ENCODE measurements at regions not wholly inside any gene's neighbourhood (a gene's known extent, or its start where the extent isn't known, plus 50 kb on each side); places are given as distances from the start of the nearest gene placed in this dataset.

GRCh38 chr1:31524186-31524901 is 52.0 kb upstream of the TINAGL1 start:
- H3K4me3 Mint-ChIP-seq (ENCODE audit: unreplicated experiment): no peak overlapping the region
- peaks cover 3% of the 10 kb centered on the region for H3K27me3 Mint-ChIP-seq (ENCODE audit: unreplicated experiment)
- no peak overlapping the region for H3K27ac Mint-ChIP-seq (ENCODE audit: unreplicated experiment)
- H3K36me3 Mint-ChIP-seq (ENCODE audit: low read depth, unreplicated experiment): peaks cover 5% of the 10 kb centered on the region
- DNase-seq (ENCODE audit: low spot score): no peak
- TF ChIP-seq, protein P1, sequence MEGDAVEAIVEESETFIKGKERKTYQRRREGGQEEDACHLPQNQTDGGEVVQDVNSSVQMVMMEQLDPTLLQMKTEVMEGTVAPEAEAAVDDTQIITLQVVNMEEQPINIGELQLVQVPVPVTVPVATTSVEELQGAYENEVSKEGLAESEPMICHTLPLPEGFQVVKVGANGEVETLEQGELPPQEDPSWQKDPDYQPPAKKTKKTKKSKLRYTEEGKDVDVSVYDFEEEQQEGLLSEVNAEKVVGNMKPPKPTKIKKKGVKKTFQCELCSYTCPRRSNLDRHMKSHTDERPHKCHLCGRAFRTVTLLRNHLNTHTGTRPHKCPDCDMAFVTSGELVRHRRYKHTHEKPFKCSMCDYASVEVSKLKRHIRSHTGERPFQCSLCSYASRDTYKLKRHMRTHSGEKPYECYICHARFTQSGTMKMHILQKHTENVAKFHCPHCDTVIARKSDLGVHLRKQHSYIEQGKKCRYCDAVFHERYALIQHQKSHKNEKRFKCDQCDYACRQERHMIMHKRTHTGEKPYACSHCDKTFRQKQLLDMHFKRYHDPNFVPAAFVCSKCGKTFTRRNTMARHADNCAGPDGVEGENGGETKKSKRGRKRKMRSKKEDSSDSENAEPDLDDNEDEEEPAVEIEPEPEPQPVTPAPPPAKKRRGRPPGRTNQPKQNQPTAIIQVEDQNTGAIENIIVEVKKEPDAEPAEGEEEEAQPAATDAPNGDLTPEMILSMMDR (IDR thresholded peaks at IDR 0.05; ENCODE audit: unreplicated experiment): no peak
- peaks cover 5% of the 10 kb centered on the region for H3K4me1 Mint-ChIP-seq (ENCODE audit: unreplicated experiment)
- no peaks in the 10 kb centered on the region for H3K9me3 Mint-ChIP-seq (ENCODE audit: unreplicated experiment)
